ENCODE measurements at regions not wholly inside any gene's neighbourhood (a gene's known extent, or its start where the extent isn't known, plus 50 kb on each side); places are given as distances from the start of the nearest gene placed in this dataset.
"Not testable (repeated sequence)": the region's sequence is repeated elsewhere in the genome, so short reads cannot be mapped to it uniquely, and the experiment has no call there.

- DNase-seq (ENCODE audit: low read depth, low spot score) = no peak
- H3K4me3 ChIP-seq (ENCODE audit: low read length) = no peak overlapping the region
Observed at GRCh38 chr16:60914334-60914733, 1121.9 kb downstream of the CDH8 start.

DNA sequence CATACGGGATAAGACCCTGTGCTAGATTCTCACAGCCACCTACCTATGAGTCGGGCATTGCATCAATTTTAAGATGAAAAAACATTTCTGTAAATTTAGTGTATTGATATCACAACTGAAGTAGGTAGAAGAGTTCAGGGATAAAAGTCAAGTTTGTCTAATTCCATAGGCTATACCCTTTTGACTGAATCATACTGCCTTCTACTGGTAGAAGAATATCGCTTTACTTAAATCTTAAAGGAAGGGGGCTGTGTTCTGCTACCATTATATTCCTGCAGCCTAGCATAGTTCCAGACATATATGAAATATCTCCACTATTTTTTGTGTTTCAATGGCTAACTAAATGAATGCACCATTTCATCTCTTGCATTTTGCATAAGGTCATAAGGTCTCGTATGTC lies 1128.6 kb downstream of the CDH8 start:
- no peak for DNase-seq (ENCODE audit: low read depth, low spot score)
- H3K4me3 ChIP-seq (ENCODE audit: low read length) = no peak overlapping the region

DNA sequence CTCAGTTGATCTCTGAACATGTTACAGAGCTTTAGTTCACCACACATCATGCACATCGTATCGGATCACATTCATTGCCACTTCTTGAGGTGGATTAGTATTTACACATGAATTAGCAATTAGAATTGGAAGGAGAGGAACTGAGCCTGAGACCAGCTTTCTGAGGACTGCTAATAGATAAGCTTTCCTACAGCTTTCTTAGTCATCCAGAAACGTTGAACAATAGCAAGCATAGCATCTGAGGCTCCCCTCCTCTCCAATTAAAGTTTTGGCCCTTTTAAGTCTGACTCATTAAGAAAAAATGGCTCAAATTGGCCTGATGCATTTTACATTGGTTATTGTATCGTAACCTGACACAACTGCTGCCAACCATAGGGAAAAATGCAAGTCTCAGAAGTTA lies 1130.4 kb downstream of the CDH8 start:
- no peak overlapping the region for H3K4me3 ChIP-seq (ENCODE audit: low read length)
- DNase-seq (ENCODE audit: low read depth, low spot score) = no peak

GRCh38 chr16:60902114-60902513 lies 1134.1 kb downstream of the CDH8 start:
- no peak overlapping the region for H3K4me3 ChIP-seq (ENCODE audit: low read length)
- DNase-seq (ENCODE audit: low read depth, low spot score) = no peak

- H3K4me3 ChIP-seq (ENCODE audit: low read length) = no peak overlapping the region
- no peak for DNase-seq (ENCODE audit: low read depth, low spot score)
Observed at GRCh38 chr16:60882816-60883215, 1153.4 kb downstream of the CDH8 start.

DNA sequence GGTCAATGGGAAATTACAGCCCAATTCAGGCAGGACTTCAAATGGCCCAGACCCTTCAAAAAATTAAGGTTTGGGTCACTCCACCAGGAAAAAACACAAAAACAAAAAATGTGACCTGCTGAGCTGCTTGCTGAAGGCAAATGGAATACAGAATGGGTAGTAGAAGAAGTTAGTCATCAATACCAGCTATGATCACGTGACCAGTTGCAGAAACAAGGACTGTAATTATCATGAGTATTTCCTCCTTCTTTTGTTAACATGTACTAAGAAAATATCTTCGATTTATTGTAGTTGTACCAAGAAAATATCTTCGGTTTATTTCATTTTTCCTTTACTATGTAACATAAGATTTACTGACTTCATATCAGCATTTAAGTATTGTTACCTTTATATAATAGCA lies 1183.6 kb downstream of the CDH8 start:
- DNase-seq (ENCODE audit: low read depth, low spot score) = no peak

GRCh38 chr16:60821661-60822060 lies 1214.6 kb downstream of the CDH8 start:
- no peak for DNase-seq (ENCODE audit: low read depth, low spot score)
- H3K4me3 ChIP-seq (ENCODE audit: low read length) = no peak overlapping the region

More for the DNA sequence above, 1183.6 kb downstream of the CDH8 start:
- H3K4me3 ChIP-seq (ENCODE audit: low read length) = no peak overlapping the region

DNA sequence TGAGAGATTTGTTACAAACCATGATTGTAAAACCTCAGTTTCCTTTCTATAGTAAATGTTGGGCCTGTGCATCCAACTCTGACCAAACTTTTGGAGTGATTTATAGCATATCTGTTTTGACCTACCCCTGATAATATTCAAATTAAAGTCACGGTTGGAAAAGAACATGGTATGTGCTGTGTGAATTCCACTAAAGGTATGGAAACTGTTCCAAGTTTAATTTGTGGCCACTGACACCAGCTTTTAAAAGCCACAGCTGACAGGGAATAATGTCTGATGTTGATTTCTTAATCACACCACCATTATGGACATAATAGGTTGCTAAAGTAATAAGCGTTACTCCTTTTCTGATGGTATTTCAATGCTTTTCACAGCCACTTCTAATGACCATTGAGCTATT lies 1215.9 kb downstream of the CDH8 start:
- no peak overlapping the region for H3K4me3 ChIP-seq (ENCODE audit: low read length)
- no peak for DNase-seq (ENCODE audit: low read depth, low spot score)

DNA sequence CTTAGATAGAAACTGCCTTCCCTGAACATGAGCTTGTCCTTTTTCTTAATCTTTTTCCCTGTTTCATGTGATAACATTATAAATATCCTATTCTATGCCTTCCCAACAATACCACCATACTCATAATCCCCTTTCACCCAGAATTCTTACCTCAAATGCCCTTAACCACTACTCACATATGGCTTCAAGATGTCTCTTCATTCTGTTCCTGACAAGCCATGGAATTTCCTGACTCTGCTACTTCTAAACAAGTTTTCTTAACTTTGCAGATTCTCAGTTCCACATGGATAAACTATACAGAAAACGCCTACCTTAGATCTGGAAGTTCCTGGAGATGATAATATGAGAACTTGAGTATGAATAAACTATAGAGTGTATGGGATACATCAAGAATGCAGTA lies 1217.8 kb downstream of the CDH8 start:
- no peak overlapping the region for H3K4me3 ChIP-seq (ENCODE audit: low read length)
- DNase-seq (ENCODE audit: low read depth, low spot score) = no peak

DNA sequence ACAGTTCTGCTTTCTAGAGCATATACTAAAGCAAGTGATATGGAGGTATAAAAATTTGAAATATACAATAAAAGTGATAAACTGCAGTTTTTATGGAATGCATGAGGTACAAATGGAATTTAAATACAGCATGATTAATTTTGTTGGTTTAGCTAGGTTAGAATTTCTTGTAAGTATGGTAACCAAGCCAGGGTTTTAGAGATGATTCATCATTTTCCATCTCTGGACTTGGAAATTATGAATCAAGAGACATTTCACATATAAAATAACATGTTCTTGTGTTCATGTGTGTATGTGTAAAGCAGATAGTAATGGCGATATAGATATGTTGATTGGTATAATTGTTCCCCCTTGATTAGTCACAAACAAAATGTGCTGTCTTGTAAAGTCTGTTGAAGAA lies 1219.8 kb downstream of the CDH8 start:
- no peak for DNase-seq (ENCODE audit: low read depth, low spot score)
- no peak overlapping the region for H3K4me3 ChIP-seq (ENCODE audit: low read length)

- no peak overlapping the region for H3K4me3 ChIP-seq (ENCODE audit: low read length)
- no peak for DNase-seq (ENCODE audit: low read depth, low spot score)
Observed at GRCh38 chr16:60815865-60816264, 1220.4 kb downstream of the CDH8 start.

DNA sequence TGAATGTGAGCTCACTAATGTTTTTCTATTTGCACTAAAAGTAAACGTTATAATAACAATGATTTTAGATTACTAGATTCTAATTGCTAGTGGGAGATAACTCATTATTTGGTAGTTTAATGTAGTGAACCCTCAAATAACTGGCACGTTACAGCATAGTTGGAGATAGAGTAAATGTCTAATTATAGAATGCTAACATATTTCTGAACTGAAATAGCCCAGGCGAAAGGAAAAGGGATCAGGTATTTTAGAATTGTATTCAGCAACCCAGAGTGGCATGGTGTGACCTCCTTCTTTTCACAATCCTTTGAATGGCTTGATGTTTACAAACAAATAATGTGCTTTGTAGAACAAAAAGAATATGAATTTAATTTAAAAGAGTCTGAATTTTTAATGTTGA lies 1221.2 kb downstream of the CDH8 start:
- H3K4me3 ChIP-seq (ENCODE audit: low read length) = no peak overlapping the region
- no peak for DNase-seq (ENCODE audit: low read depth, low spot score)

DNA sequence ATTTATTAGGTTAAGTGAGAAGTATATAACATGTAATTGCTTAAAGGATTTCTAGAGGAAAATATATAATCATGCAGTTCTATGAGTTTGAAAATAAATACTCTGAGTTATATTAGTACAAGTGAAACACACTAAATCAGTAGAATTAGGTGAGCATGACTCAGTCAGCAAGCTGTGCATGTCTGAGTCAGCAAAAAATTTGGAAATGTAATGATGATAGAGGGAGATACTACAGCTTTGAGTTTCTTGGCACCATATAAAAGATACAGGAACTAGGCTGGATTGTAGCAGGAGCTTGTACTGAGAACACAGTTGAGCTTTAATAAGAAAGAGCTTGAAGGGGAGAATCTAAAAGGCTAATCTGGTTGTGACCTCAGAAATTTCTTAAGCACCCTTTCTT lies 1224.6 kb downstream of the CDH8 start:
- no peak overlapping the region for H3K4me3 ChIP-seq (ENCODE audit: low read length)
- no peak for DNase-seq (ENCODE audit: low read depth, low spot score)

DNA sequence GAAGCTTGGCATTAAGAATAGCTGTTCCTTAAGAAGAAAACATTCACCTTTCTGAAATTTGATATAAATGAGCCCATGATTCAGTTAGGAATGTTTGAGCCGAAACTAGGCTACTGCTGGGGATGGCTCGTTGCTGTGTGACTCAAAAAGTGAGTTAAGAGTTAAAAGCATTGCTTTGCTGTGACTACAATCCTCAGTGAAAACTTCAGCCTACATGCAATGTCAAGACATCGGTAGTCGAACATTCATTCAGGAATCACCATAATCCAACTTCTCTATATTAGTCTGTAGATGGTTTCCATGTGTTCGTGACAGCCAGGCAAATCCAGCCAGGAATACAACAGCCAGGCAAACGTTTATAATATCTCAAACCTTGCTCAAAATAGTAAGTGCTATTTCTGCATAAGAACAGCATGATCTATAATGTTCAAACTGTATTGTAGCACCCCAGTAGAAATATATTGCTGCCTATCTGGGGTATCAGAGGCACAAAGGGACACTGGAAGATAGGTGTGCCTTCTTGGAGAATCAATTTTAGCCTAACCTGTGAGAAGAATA lies 1225.1 kb downstream of the CDH8 start:
- H3K4me3 ChIP-seq (ENCODE audit: low read length) = no peak overlapping the region
- no peak for DNase-seq (ENCODE audit: low read depth, low spot score)

- H3K4me3 ChIP-seq (ENCODE audit: low read length) = no peak overlapping the region
- no peak for DNase-seq (ENCODE audit: low read depth, low spot score)
Observed at GRCh38 chr16:60810250-60810649, 1226.0 kb downstream of the CDH8 start.

DNA sequence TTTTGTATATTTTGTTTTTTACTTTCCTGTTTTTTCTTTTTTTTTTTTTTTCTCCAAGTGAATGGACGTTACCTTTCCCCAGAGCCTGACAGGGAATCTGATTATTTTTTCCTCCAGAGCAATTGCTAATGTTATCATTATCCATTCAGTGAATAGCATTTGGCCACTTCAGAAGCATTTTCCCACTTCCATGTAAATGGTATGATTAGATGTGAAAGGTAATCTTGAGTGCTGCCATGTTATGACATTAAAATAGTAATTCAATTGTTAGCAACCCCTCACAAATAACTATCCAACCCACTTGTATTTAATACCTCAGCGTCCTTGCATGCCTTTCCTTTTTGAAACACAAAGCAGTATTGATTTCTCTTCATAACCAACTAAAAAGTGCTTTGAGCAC lies 1243.8 kb downstream of the CDH8 start:
- H3K4me3 ChIP-seq (ENCODE audit: low read length) = no peak overlapping the region
- DNase-seq (ENCODE audit: low read depth, low spot score) = no peak

- H3K4me3 ChIP-seq (ENCODE audit: low read length) = no peak overlapping the region
- no peak for DNase-seq (ENCODE audit: low read depth, low spot score)
Observed at GRCh38 chr16:60788631-60789030, 1247.6 kb downstream of the CDH8 start.

- no peak for DNase-seq (ENCODE audit: low read depth, low spot score)
- no peak overlapping the region for H3K4me3 ChIP-seq (ENCODE audit: low read length)
Observed at GRCh38 chr16:60776281-60776680, 1260.0 kb downstream of the CDH8 start.

- no peak for DNase-seq (ENCODE audit: low read depth, low spot score)
- no peak overlapping the region for H3K4me3 ChIP-seq (ENCODE audit: low read length)
Observed at GRCh38 chr16:60771138-60771537, 1265.1 kb downstream of the CDH8 start.

DNA sequence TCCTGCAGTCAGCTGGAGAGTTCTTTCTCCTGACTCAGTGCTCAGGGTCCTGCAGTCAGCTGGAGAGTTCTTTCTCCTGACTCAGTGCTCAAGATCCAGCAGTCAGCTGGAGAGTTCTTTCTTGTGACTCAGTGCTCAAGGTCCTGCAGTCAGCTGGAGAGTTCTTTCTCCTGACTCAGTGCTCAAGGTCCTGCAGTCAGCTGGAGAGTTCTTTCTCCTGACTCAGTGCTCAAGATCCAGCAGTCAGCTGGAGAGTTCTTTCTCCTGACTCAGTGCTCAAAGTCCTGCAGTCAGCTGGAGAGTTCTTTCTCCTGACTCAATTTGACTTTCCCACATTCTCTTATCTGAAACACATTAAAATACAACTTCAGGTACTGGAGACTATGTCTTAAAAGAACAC lies 1265.9 kb downstream of the CDH8 start:
- not testable (repeated sequence) for H3K4me3 ChIP-seq (ENCODE audit: low read length); DNase-seq (ENCODE audit: low read depth, low spot score)

DNA sequence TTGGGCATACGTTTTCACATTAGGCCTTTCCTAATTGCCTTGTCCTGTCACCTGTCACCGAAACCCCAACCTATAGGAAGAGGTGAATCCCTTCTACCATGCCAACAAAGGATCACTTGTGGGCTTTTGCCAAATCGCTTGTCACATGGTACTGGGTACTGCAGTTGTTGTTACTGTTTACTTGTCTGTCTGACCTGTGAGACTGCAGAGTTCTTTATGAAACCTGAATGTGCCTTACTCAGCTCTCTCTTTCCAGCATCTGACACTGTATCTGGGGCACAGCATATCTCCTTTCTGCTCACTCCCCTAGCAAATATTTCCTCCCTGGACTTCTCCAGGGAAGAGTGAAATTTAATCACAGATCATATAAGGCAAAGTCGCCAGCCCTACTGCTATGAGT lies 1272.4 kb downstream of the CDH8 start:
- H3K4me3 ChIP-seq (ENCODE audit: low read length) = no peak overlapping the region
- DNase-seq (ENCODE audit: low read depth, low spot score) = no peak

- no peak for DNase-seq (ENCODE audit: low read depth, low spot score)
- no peak overlapping the region for H3K4me3 ChIP-seq (ENCODE audit: low read length)
Observed at GRCh38 chr16:60755907-60756306, 1280.3 kb downstream of the CDH8 start.

All from Jurkat, Clone E6-1 (cell line).